K562 (cell line): ENCODE measurements at regions not wholly inside any gene's neighbourhood (a gene's known extent, or its start where the extent isn't known, plus 50 kb on each side); places are given as distances from the start of the nearest gene placed in this dataset.

ENCODE experiments used
- ATAC-seq: fragments of 200-7000 bp; cut with Tn5 transposase; 3 replicates; pipeline ENCODE4 v1.9.1; 2020; ENCODE audit warnings: moderate library complexity
- BruUV-seq: library from RNA; stranded (reverse); fragments of 400-500 nt; replicated peaks from 2 replicates; lab custom pipeline; 2021; lab: Mats Ljungman, UMichigan
- CTCF ChIA-PET: fragments of 300-600 bp; formaldehyde crosslinking; extraction: SDS; loops from one replicate; lab custom pipeline; 2021; ENCODE audit warnings: low intra/inter-chr PET ratio; lab: Yijun Ruan, JAX
- POLR2A ChIA-PET: fragments of 300-600, 350-650 bp; sonication (Branson Sonifier 250); formaldehyde crosslinking; extraction: SDS; loops from one replicate; lab custom pipeline; 2021; ENCODE audit warnings: antibody characterized with exemption, inconsistent platforms; lab: Yijun Ruan, JAX
- DNase-seq, 4 experiments: peaks; one replicate each; pipeline versions ENCODE4 v3.0.0 to v3.0.0-alpha.2; 2011 to 2018; ENCODE audit warnings: low spot score in 3 of 4, mixed read lengths in 3 of 4; ENCODE audit errors: extremely low read depth in 1 of 4
- FAIRE-seq: peaks from 2 replicates; lab custom pipeline; 2011; peaks lifted over from hg19 to GRCh38; lab: Jason Lieb, UNC
- H2AFZ ChIP-seq: 2 replicates; pipeline ENCODE4 v1.6.0; 2011; ENCODE audit warnings: low read depth, low read length, control low read depth, inconsistent platforms
- H3K27ac ChIP-seq: fragments of 200-600 bp; 3 replicates; pipeline ENCODE4 v1.8.0; 2011; ENCODE audit warnings: low read depth, mild to moderate bottlenecking, control low read depth, inconsistent platforms, low read length, moderate library complexity, mixed read lengths; ENCODE audit errors: extremely low read depth
- H3K27me3 ChIP-seq, 2 experiments: fragments of 300-600 bp in 1 of 2; 2 replicates in 1 of 2; 3 replicates in 1 of 2; pipeline versions ENCODE4 v1.6.0 to v1.8.0; 2011; ENCODE audit warnings: inconsistent platforms in 2 of 2, low read length in 2 of 2, mild to moderate bottlenecking in 1 of 2, mixed read lengths in 1 of 2, moderate library complexity in 1 of 2; ENCODE audit not compliant: control insufficient read depth in 2 of 2, insufficient read depth in 2 of 2
- H3K36me3 ChIP-seq: fragments of 300-600 bp; 3 replicates; pipeline ENCODE4 v1.8.0; 2011; ENCODE audit warnings: mild to moderate bottlenecking, low read length, inconsistent platforms; ENCODE audit not compliant: control insufficient read depth, insufficient read depth
- H3K4me1 ChIP-seq, 2 experiments: fragments of 200-600 bp in 1 of 2; replicated peaks in 1 of 2; 2 replicates in 1 of 2; 3 replicates in 1 of 2; pipeline versions ENCODE4 v1.5.1 to v1.8.0; 2011; ENCODE audit warnings: inconsistent platforms in 2 of 2, low read length in 2 of 2, mild to moderate bottlenecking in 1 of 2, mixed read lengths in 1 of 2, moderate library complexity in 1 of 2; ENCODE audit not compliant: control insufficient read depth in 2 of 2, insufficient read depth in 2 of 2
- H3K4me2 ChIP-seq: 2 replicates; pipeline ENCODE4 v1.6.1; 2011; ENCODE audit warnings: low read length, control low read depth, inconsistent platforms, mixed read lengths; ENCODE audit not compliant: insufficient read depth
- H3K4me3 ChIP-seq: fragments of 200-600 bp; sonication (generic), shearing (Covaris generic); 2 replicates; pipeline ENCODE4 v1.5.1; 2016; ENCODE audit warnings: control low read depth, inconsistent platforms
- H3K79me2 ChIP-seq: fragments of 200-600 bp; 3 replicates; pipeline ENCODE4 v1.8.0; 2011; ENCODE audit warnings: low read length, inconsistent platforms; ENCODE audit not compliant: control insufficient read depth, insufficient read depth
- H3K9ac ChIP-seq, 2 experiments: 2 replicates each; pipeline versions ENCODE4 v1.6.0 to v1.6.1; 2011; ENCODE audit warnings: low read depth in 2 of 2, low read length in 2 of 2, control low read depth in 1 of 2, inconsistent platforms in 1 of 2, mild to moderate bottlenecking in 1 of 2, mixed read lengths in 1 of 2; ENCODE audit not compliant: insufficient read depth in 1 of 2
- H3K9me1 ChIP-seq: one replicate; pipeline ENCODE4 v1.6.0; 2011; ENCODE audit warnings: inconsistent platforms, mild to moderate bottlenecking, low read length, moderate library complexity; ENCODE audit not compliant: control insufficient read depth, insufficient read depth
- H3K9me3 ChIP-seq: replicated peaks from 2 replicates; pipeline ENCODE4 v1.5.1; 2011; ENCODE audit warnings: low read depth, low read length, inconsistent platforms; ENCODE audit not compliant: control insufficient read depth, insufficient read depth
- H4K20me1 ChIP-seq: replicated peaks from 2 replicates; pipeline ENCODE4 v1.6.1; 2011; ENCODE audit warnings: low read length, inconsistent platforms, mixed read lengths; ENCODE audit not compliant: control insufficient read depth, insufficient read depth
- FIP1L1 ChIP-seq: fragments of 200-400 bp; formaldehyde crosslinking; IDR thresholded peaks from 2 replicates; pipeline ENCODE4 v1.6.1; 2018; ENCODE audit warnings: mild to moderate bottlenecking, low read depth, low read length; ENCODE audit not compliant: poor library complexity, severe bottlenecking
- HDGF ChIP-seq: fragments of 450-650 bp; IDR thresholded peaks from 2 replicates; pipeline ENCODE4 v1.6.1; 2016
- HNRNPK ChIP-seq: fragments of 200-400 bp; formaldehyde crosslinking; IDR thresholded peaks from one replicate; pipeline ENCODE4 v1.6.1; 2018; ENCODE audit warnings: mild to moderate bottlenecking, low read depth, low read length; ENCODE audit not compliant: poor library complexity, severe bottlenecking
- MAZ ChIP-seq, 2 experiments: fragments of 450-650 bp in 1 of 2; sonication (generic) in 1 of 2; formaldehyde crosslinking; IDR thresholded peaks in 1 of 2; conservative IDR thresholded peaks in 1 of 2; 2 replicates each; pipeline versions ENCODE4 v1.4.0 to v1.5.0; 2020; ENCODE audit warnings: mild to moderate bottlenecking in 1 of 2, missing genetic modification reagents in 1 of 2
- MCM3 ChIP-seq: fragments of 450-650 bp; IDR thresholded peaks from 2 replicates; pipeline ENCODE4 v1.6.1; 2016
- NFIC ChIP-seq: fragments of 450-650 bp; IDR thresholded peaks from 2 replicates; pipeline ENCODE4 v1.6.1; 2017; ENCODE audit warnings: mild to moderate bottlenecking, inconsistent platforms
- PCBP1 ChIP-seq: fragments of 200-400 bp; formaldehyde crosslinking; IDR thresholded peaks from 2 replicates; pipeline ENCODE4 v1.6.1; 2018; ENCODE audit warnings: mild to moderate bottlenecking, low read depth, low read length; ENCODE audit not compliant: poor library complexity, severe bottlenecking
- PCBP2 ChIP-seq: fragments of 200-400 bp; formaldehyde crosslinking; IDR thresholded peaks from 2 replicates; pipeline ENCODE4 v1.6.1; 2018; ENCODE audit warnings: low read length, low read depth, mild to moderate bottlenecking, moderate library complexity; ENCODE audit not compliant: poor library complexity, severe bottlenecking
- ZNF23 ChIP-seq: fragments of 250-450 bp; sonication (Bioruptor Pico); IDR thresholded peaks from 2 replicates; pipeline ENCODE4 v1.4.0; 2020; ENCODE audit warnings: mild to moderate bottlenecking
- WGBS: fragments of 100-300 bp; shearing (Covaris generic); methylation state at CpG from one replicate; pipeline ENCODE4 v1.1.6; 2016; ENCODE audit warnings: low coverage, mixed read lengths; ENCODE audit not compliant: insufficient coverage; ENCODE audit errors: missing lambda C conversion rate; 5-methylcytosine and 5-hydroxymethylcytosine counted together
- in situ Hi-C: fragments of 300-500 bp; cut with MboI; formaldehyde crosslinking; loops from 4 replicates; pipeline ENCODE4 v1.15.0; 2018; ENCODE audit warnings: inconsistent platforms, mixed read lengths
- intact Hi-C: fragments of 100-400 bp; cut with micrococcal nuclease; formaldehyde crosslinking; loops from 2 replicates; pipeline ENCODE4 v1.14.2; 2022
- TF ChIP-seq, protein P1 (sequence below): fragments of 450-650 bp; IDR thresholded peaks from 2 replicates; pipeline ENCODE4 v1.6.1; 2017; ENCODE audit warnings: antibody characterized with exemption, mild to moderate bottlenecking

GRCh38 chr5:105350486-105351140, 1788.0 kb upstream of the NUDT12 start (continued):
- TF ChIP-seq MAZ (CRISPR knock-in tag; conservative IDR thresholded peaks at IDR 0.05 in 1 of 2, IDR thresholded peaks at IDR 0.05 in 1 of 2) (no peak), NFIC (peak; percentile 68), HDGF (no peak), FIP1L1 (no peak)

- TF ChIP-seq HNRNPK (peak; percentile 68), PCBP1 (peak; percentile 42), MCM3 (no peak), PCBP2 (peak; percentile 84), ZNF23 (CRISPR knock-in tag) (no peak)
- TF ChIP-seq, protein P1, sequence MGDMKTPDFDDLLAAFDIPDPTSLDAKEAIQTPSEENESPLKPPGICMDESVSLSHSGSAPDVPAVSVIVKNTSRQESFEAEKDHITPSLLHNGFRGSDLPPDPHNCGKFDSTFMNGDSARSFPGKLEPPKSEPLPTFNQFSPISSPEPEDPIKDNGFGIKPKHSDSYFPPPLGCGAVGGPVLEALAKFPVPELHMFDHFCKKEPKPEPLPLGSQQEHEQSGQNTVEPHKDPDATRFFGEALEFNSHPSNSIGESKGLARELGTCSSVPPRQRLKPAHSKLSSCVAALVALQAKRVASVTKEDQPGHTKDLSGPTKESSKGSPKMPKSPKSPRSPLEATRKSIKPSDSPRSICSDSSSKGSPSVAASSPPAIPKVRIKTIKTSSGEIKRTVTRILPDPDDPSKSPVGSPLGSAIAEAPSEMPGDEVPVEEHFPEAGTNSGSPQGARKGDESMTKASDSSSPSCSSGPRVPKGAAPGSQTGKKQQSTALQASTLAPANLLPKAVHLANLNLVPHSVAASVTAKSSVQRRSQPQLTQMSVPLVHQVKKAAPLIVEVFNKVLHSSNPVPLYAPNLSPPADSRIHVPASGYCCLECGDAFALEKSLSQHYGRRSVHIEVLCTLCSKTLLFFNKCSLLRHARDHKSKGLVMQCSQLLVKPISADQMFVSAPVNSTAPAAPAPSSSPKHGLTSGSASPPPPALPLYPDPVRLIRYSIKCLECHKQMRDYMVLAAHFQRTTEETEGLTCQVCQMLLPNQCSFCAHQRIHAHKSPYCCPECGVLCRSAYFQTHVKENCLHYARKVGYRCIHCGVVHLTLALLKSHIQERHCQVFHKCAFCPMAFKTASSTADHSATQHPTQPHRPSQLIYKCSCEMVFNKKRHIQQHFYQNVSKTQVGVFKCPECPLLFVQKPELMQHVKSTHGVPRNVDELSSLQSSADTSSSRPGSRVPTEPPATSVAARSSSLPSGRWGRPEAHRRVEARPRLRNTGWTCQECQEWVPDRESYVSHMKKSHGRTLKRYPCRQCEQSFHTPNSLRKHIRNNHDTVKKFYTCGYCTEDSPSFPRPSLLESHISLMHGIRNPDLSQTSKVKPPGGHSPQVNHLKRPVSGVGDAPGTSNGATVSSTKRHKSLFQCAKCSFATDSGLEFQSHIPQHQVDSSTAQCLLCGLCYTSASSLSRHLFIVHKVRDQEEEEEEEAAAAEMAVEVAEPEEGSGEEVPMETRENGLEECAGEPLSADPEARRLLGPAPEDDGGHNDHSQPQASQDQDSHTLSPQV: no peak
- TF ChIP-seq, all 486 proteins: peak for 3
- Histone ChIP-seq H3K9me1 (no peaks in the 10 kb centered on the region), H3K4me3 (no peak overlapping the region), H3K79me2 (no peaks in the 10 kb centered on the region), H3K4me1 (no peaks in the 10 kb centered on the region), H3K9me3 (no peaks in the 10 kb centered on the region), H3K27ac (no peak overlapping the region), H4K20me1 (no peaks in the 10 kb centered on the region), H3K9ac (no peak overlapping the region), H3K4me2 (no peak overlapping the region), H3K27me3 (no peaks in the 10 kb centered on the region), H3K36me3 (no peaks in the 10 kb centered on the region), H2AFZ (no peak overlapping the region)
- ChIA-PET POLR2A (no interaction called here), CTCF (no interaction called here)
- 70% methylated on average over 1 of the region's 3 CpGs for WGBS
- FAIRE-seq (no peak), DNase-seq (no peak), ATAC-seq (no peak)
- in situ Hi-C loops (no loop called here), intact Hi-C loops (no loop called here)
- BruUV-seq: no TSS peak
Measured at GRCh38 chr5:105331558-105331957, 1769.0 kb upstream of the NUDT12 start.
